BLaER1 treated with 17β-estradiol and CSF1 and Interleukin-3, amounts not matched to agents 10 nM and 100 nM (cell line): ENCODE measurements at regions not wholly inside any gene's neighbourhood (a gene's known extent, or its start where the extent isn't known, plus 50 kb on each side); places are given as distances from the start of the nearest gene placed in this dataset.

ENCODE experiments used
- H3K27ac ChIP-seq, 11 experiments: shearing (Covaris generic); formaldehyde crosslinking; 2 replicates each; pipeline ENCODE4 v1.8.1; 2022
- H3K27me3 ChIP-seq, 11 experiments: shearing (Covaris generic); formaldehyde crosslinking; 2 replicates each; pipeline ENCODE4 v1.8.1; 2022
- H3K36me3 ChIP-seq, 11 experiments: shearing (Covaris generic); formaldehyde crosslinking; 2 replicates each; pipeline ENCODE4 v1.8.1; 2022
- H3K4me1 ChIP-seq, 10 experiments: shearing (Covaris generic); formaldehyde crosslinking; 2 replicates each; pipeline ENCODE4 v1.8.1; 2022
- H3K4me2 ChIP-seq, 11 experiments: shearing (Covaris generic); formaldehyde crosslinking; 2 replicates each; pipeline ENCODE4 v1.8.1; 2022
- H3K4me3 ChIP-seq, 10 experiments: shearing (Covaris generic); formaldehyde crosslinking; 2 replicates each; pipeline ENCODE4 v1.8.1; 2022
- H3K9ac ChIP-seq, 11 experiments: shearing (Covaris generic); formaldehyde crosslinking; 2 replicates each; pipeline ENCODE4 v1.8.1; 2022
- H3K9me3 ChIP-seq, 11 experiments: shearing (Covaris generic); formaldehyde crosslinking; replicated peaks in 1 of 11; 2 replicates each; pipeline ENCODE4 v1.8.1; 2022
- H4K20me1 ChIP-seq, 11 experiments: shearing (Covaris generic); formaldehyde crosslinking; 2 replicates each; pipeline ENCODE4 v1.8.1; 2022
- Cebpa-rat ChIP-seq, 11 experiments: shearing (Covaris generic); IDR thresholded peaks; 2 replicates each; pipeline ENCODE4 v1.8.1; 2022

- H3K4me2 ChIP-seq = peak overlapping the region in 10 of 11 experiments; percentile 5 to 71 (median 45); a peak in 15 of 22 replicates
- H3K9ac ChIP-seq = no peak overlapping the region
- H3K4me3 ChIP-seq = no peak overlapping the region
- no peak overlapping the region for H3K27ac ChIP-seq
- no peaks in the 10 kb centered on the region for H4K20me1 ChIP-seq
- no peaks in the 10 kb centered on the region for H3K36me3 ChIP-seq
- TF ChIP-seq Cebpa-rat (IDR thresholded peaks at IDR 0.05) = no peak
- peaks cover 0 to 20% (median 13%) of the 10 kb centered on the region in 10 experiments; a peak in 13 of 20 replicates for H3K4me1 ChIP-seq
- no peaks in the 10 kb centered on the region for H3K9me3 ChIP-seq
- H3K27me3 ChIP-seq = no peaks in the 10 kb centered on the region; a peak in 1 of 22 replicates
Observed at GRCh38 chr9:109907810-109908458, 127.9 kb downstream of the PALM2AKAP2 start.

- Histone ChIP-seq H3K4me2 (peak overlapping the region in 2 of 11 experiments; percentile 44 to 66; a peak in 3 of 22 replicates), H3K9me3 (no peaks in the 10 kb centered on the region), H3K4me1 (peaks cover 0 to 26% (median 18%) of the 10 kb centered on the region in 10 experiments; a peak in 13 of 20 replicates), H3K27me3 (no peaks in the 10 kb centered on the region; a peak in 1 of 22 replicates), H3K9ac (no peak overlapping the region), H3K36me3 (no peaks in the 10 kb centered on the region), H3K4me3 (no peak overlapping the region), H4K20me1 (no peaks in the 10 kb centered on the region), H3K27ac (no peak overlapping the region)
- no peak for TF ChIP-seq Cebpa-rat (IDR thresholded peaks at IDR 0.05)
Observed at GRCh38 chr9:109908459-109909390, 128.7 kb downstream of the PALM2AKAP2 start.

- Histone ChIP-seq H3K4me3 (no peak overlapping the region), H3K9me3 (no peaks in the 10 kb centered on the region), H3K27me3 (no peaks in the 10 kb centered on the region; a peak in 1 of 22 replicates), H3K4me2 (peak overlapping the region in 1 of 11 experiments; percentile 33; a peak in 3 of 22 replicates), H3K9ac (no peak overlapping the region), H3K27ac (no peak overlapping the region), H3K4me1 (peaks cover 0 to 42% (median 30%) of the 10 kb centered on the region in 10 experiments; a peak in 14 of 20 replicates), H3K36me3 (no peaks in the 10 kb centered on the region), H4K20me1 (no peaks in the 10 kb centered on the region)
- TF ChIP-seq Cebpa-rat (IDR thresholded peaks at IDR 0.05) = no peak
Observed at GRCh38 chr9:109910671-109911518, 130.9 kb downstream of the PALM2AKAP2 start.

GRCh38 chr9:109912082-109912582 lies 132.1 kb downstream of the PALM2AKAP2 start:
- Histone ChIP-seq H3K9me3 (no peaks in the 10 kb centered on the region), H3K4me3 (no peak overlapping the region), H3K27ac (no peak overlapping the region), H4K20me1 (no peaks in the 10 kb centered on the region), H3K36me3 (no peaks in the 10 kb centered on the region), H3K27me3 (no peaks in the 10 kb centered on the region; a peak in 1 of 22 replicates), H3K4me1 (peaks cover 0 to 37% (median 26%) of the 10 kb centered on the region in 10 experiments; a peak in 14 of 20 replicates), H3K9ac (no peak overlapping the region), H3K4me2 (no peak overlapping the region)
- TF ChIP-seq Cebpa-rat (IDR thresholded peaks at IDR 0.05) = no peak

- Histone ChIP-seq H3K27me3 (no peaks in the 10 kb centered on the region; a peak in 1 of 22 replicates), H3K4me1 (peaks cover 0 to 35% (median 22%) of the 10 kb centered on the region in 10 experiments; a peak in 14 of 20 replicates), H4K20me1 (no peaks in the 10 kb centered on the region), H3K9me3 (no peaks in the 10 kb centered on the region), H3K36me3 (no peaks in the 10 kb centered on the region), H3K27ac (no peak overlapping the region), H3K4me3 (no peak overlapping the region), H3K9ac (no peak overlapping the region), H3K4me2 (peak overlapping the region in 6 of 11 experiments; percentile 7 to 43 (median 20); a peak in 9 of 22 replicates)
- TF ChIP-seq Cebpa-rat (IDR thresholded peaks at IDR 0.05) = no peak
Observed at GRCh38 chr9:109912726-109913460, 132.9 kb downstream of the PALM2AKAP2 start.

- Histone ChIP-seq H3K4me2 (peak overlapping the region in 6 of 11 experiments; percentile 7 to 43 (median 20); a peak in 9 of 22 replicates), H3K36me3 (no peaks in the 10 kb centered on the region), H3K4me1 (peaks cover 4 to 36% (median 27%) of the 10 kb centered on the region in 10 experiments; a peak in 19 of 20 replicates), H3K4me3 (no peak overlapping the region), H3K9ac (no peak overlapping the region), H4K20me1 (no peaks in the 10 kb centered on the region), H3K27me3 (no peaks in the 10 kb centered on the region), H3K9me3 (no peaks in the 10 kb centered on the region), H3K27ac (no peak overlapping the region)
- no peak for TF ChIP-seq Cebpa-rat (IDR thresholded peaks at IDR 0.05)
Observed at GRCh38 chr9:109913461-109913810, 133.4 kb downstream of the PALM2AKAP2 start.

GRCh38 chr9:109914280-109915027 lies 134.5 kb downstream of the PALM2AKAP2 start:
- Histone ChIP-seq H3K27me3 (no peaks in the 10 kb centered on the region), H3K27ac (no peak overlapping the region), H3K9me3 (no peaks in the 10 kb centered on the region), H4K20me1 (no peaks in the 10 kb centered on the region), H3K4me3 (no peak overlapping the region), H3K36me3 (no peaks in the 10 kb centered on the region), H3K4me2 (peak overlapping the region in 9 of 11 experiments; percentile 4 to 68 (median 61); a peak in 17 of 22 replicates), H3K9ac (no peak overlapping the region), H3K4me1 (peaks cover 11 to 46% (median 35%) of the 10 kb centered on the region in 10 experiments; a peak in 19 of 20 replicates)
- TF ChIP-seq Cebpa-rat (IDR thresholded peaks at IDR 0.05) = no peak
